ENCODE measurements at regions not wholly inside any gene's neighbourhood (a gene's known extent, or its start where the extent isn't known, plus 50 kb on each side); places are given as distances from the start of the nearest gene placed in this dataset.
A peak's percentile ranks its signal among the peaks of the same experiment; 100 is the strongest.

DNA sequence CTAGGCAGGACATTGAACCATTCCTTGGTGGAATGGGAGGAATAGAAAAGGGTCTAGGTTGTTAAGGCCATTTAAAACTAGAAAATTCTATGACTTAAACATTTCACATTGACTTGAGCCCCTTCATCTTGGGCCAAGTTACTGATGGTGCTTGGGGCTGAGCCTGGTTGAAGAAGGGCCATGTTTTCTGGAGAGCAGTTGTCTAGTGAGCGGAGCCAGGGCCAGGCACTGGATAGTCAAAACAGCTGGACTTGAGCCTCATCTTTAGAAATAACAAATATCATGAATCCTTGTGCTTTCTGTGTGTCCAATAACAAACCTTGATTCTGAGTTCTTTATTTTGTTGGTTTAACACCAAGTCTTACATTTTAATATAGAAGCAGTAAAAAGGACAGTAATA is 134.6 kb upstream of the TCF21 start:
- Mint-ChIP-seq H3K27ac (ENCODE audit: unreplicated experiment) (no peak overlapping the region), H3K36me3 (ENCODE audit: low read depth, unreplicated experiment) (no peaks in the 10 kb centered on the region), H3K27me3 (ENCODE audit: low read depth, unreplicated experiment) (no peaks in the 10 kb centered on the region), H3K4me1 (ENCODE audit: low read depth, unreplicated experiment) (peaks cover 2% of the 10 kb centered on the region), H3K9me3 (ENCODE audit: unreplicated experiment) (no peaks in the 10 kb centered on the region), H3K4me3 (ENCODE audit: unreplicated experiment) (no peak overlapping the region)
- H3K4me3 ChIP-seq (ENCODE audit: insufficient read depth, low read depth, low read length): no peak overlapping the region
- no peak overlapping the region for H3K4me2 ChIP-seq (ENCODE audit: low read length)
- no peak for DNase-seq (ENCODE audit: low read depth)
- TF ChIP-seq, protein P1, sequence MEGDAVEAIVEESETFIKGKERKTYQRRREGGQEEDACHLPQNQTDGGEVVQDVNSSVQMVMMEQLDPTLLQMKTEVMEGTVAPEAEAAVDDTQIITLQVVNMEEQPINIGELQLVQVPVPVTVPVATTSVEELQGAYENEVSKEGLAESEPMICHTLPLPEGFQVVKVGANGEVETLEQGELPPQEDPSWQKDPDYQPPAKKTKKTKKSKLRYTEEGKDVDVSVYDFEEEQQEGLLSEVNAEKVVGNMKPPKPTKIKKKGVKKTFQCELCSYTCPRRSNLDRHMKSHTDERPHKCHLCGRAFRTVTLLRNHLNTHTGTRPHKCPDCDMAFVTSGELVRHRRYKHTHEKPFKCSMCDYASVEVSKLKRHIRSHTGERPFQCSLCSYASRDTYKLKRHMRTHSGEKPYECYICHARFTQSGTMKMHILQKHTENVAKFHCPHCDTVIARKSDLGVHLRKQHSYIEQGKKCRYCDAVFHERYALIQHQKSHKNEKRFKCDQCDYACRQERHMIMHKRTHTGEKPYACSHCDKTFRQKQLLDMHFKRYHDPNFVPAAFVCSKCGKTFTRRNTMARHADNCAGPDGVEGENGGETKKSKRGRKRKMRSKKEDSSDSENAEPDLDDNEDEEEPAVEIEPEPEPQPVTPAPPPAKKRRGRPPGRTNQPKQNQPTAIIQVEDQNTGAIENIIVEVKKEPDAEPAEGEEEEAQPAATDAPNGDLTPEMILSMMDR (IDR thresholded peaks at IDR 0.05; ENCODE audit: insufficient read depth, low read depth, low read length): no peak
- no peak for TF ChIP-seq EZH2 (IDR thresholded peaks at IDR 0.05; ENCODE audit: insufficient read depth, low read length)
- no peaks in the 10 kb centered on the region for H3K27me3 ChIP-seq (ENCODE audit: insufficient read depth, low read length)
- no peaks in the 10 kb centered on the region for H3K4me1 ChIP-seq (ENCODE audit: insufficient read depth, low read length)
- H2AFZ ChIP-seq (ENCODE audit: low read depth, low read length): no peak overlapping the region
- no peaks in the 10 kb centered on the region for H3K79me2 ChIP-seq (ENCODE audit: insufficient read depth, low read length)
- no peak overlapping the region for H3K9ac ChIP-seq (ENCODE audit: low read length)
- H3K36me3 ChIP-seq (ENCODE audit: insufficient read depth, low read length): no peaks in the 10 kb centered on the region
- FAIRE-seq: no peak
- H4K20me1 ChIP-seq (ENCODE audit: insufficient read depth, low read length): no peaks in the 10 kb centered on the region
- H3K9me3 ChIP-seq (ENCODE audit: insufficient read depth, low read depth, low read length): no peaks in the 10 kb centered on the region
- no peak overlapping the region for H3K27ac ChIP-seq (ENCODE audit: low read depth, low read length)

DNA sequence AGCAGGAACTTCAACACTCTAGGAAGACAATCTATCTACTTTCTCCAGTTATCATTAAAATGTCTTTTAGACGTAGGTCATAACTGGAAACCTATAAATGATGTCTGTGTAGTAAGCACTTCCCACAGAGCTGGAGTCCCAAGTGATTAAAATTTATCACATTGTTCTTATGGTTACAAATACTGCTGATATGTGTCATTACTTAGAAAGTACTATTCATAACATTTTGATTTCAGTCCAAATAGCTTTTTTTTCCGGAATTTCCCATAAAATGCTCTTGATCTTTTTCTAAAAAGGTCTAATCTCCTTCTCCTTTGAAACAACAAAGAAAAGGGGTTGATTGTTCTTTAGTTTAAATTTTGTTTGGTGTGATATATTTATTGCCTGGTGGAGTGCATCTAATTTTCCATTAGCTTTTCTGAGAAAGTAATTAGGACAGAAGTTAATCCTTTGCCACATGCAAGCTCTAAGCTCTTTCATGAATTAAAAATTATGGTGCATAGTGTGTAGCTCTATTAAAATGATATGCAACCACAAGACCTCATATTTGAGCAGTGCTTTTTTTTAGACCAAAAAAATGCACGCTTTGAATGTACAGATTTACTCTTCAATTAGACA is 132.7 kb upstream of the TCF21 start:
- no peak overlapping the region for H3K27ac ChIP-seq (ENCODE audit: low read depth, low read length)
- H3K36me3 ChIP-seq (ENCODE audit: insufficient read depth, low read length): no peaks in the 10 kb centered on the region
- Mint-ChIP-seq H3K27me3 (ENCODE audit: low read depth, unreplicated experiment) (no peaks in the 10 kb centered on the region), H3K9me3 (ENCODE audit: unreplicated experiment) (no peaks in the 10 kb centered on the region), H3K4me1 (ENCODE audit: low read depth, unreplicated experiment) (peaks cover 5% of the 10 kb centered on the region), H3K27ac (ENCODE audit: unreplicated experiment) (no peak overlapping the region), H3K36me3 (ENCODE audit: low read depth, unreplicated experiment) (no peaks in the 10 kb centered on the region), H3K4me3 (ENCODE audit: unreplicated experiment) (no peak overlapping the region)
- H3K4me2 ChIP-seq (ENCODE audit: low read length): no peak overlapping the region
- TF ChIP-seq, protein P1 (IDR thresholded peaks at IDR 0.05; ENCODE audit: insufficient read depth, low read depth, low read length): no peak
- no peak for TF ChIP-seq EZH2 (IDR thresholded peaks at IDR 0.05; ENCODE audit: insufficient read depth, low read length)
- H3K4me1 ChIP-seq (ENCODE audit: insufficient read depth, low read length): peaks cover 3% of the 10 kb centered on the region
- no peak overlapping the region for H2AFZ ChIP-seq (ENCODE audit: low read depth, low read length)
- DNase-seq (ENCODE audit: low read depth) (peak; percentile 51), FAIRE-seq (no peak)
- H3K79me2 ChIP-seq (ENCODE audit: insufficient read depth, low read length): no peaks in the 10 kb centered on the region
- no peaks in the 10 kb centered on the region for H3K9me3 ChIP-seq (ENCODE audit: insufficient read depth, low read depth, low read length)
- no peaks in the 10 kb centered on the region for H3K27me3 ChIP-seq (ENCODE audit: insufficient read depth, low read length)
- no peak overlapping the region for H3K4me3 ChIP-seq (ENCODE audit: insufficient read depth, low read depth, low read length)
- no peaks in the 10 kb centered on the region for H4K20me1 ChIP-seq (ENCODE audit: insufficient read depth, low read length)
- H3K9ac ChIP-seq (ENCODE audit: low read length): no peak overlapping the region

GRCh38 chr6:133757335-133757734 is 131.6 kb upstream of the TCF21 start:
- Histone ChIP-seq H3K4me1 (ENCODE audit: insufficient read depth, low read length) (peaks cover 11% of the 10 kb centered on the region), H3K4me3 (ENCODE audit: insufficient read depth, low read depth, low read length) (no peak overlapping the region), H3K4me2 (ENCODE audit: low read length) (no peak overlapping the region), H3K79me2 (ENCODE audit: insufficient read depth, low read length) (no peaks in the 10 kb centered on the region), H2AFZ (ENCODE audit: low read depth, low read length) (no peak overlapping the region), H3K9me3 (ENCODE audit: insufficient read depth, low read depth, low read length) (no peaks in the 10 kb centered on the region), H3K9ac (ENCODE audit: low read length) (no peak overlapping the region), H3K36me3 (ENCODE audit: insufficient read depth, low read length) (no peaks in the 10 kb centered on the region), H3K27me3 (ENCODE audit: insufficient read depth, low read length) (no peaks in the 10 kb centered on the region), H3K27ac (ENCODE audit: low read depth, low read length) (no peak overlapping the region), H4K20me1 (ENCODE audit: insufficient read depth, low read length) (no peaks in the 10 kb centered on the region)
- Mint-ChIP-seq H3K4me3 (ENCODE audit: unreplicated experiment) (no peak overlapping the region), H3K27me3 (ENCODE audit: low read depth, unreplicated experiment) (no peaks in the 10 kb centered on the region), H3K36me3 (ENCODE audit: low read depth, unreplicated experiment) (no peaks in the 10 kb centered on the region), H3K9me3 (ENCODE audit: unreplicated experiment) (no peaks in the 10 kb centered on the region), H3K4me1 (ENCODE audit: low read depth, unreplicated experiment) (peaks cover 6% of the 10 kb centered on the region), H3K27ac (ENCODE audit: unreplicated experiment) (no peak overlapping the region)
- TF ChIP-seq EZH2 (IDR thresholded peaks at IDR 0.05; ENCODE audit: insufficient read depth, low read length): no peak
- TF ChIP-seq, protein P1 (IDR thresholded peaks at IDR 0.05; ENCODE audit: insufficient read depth, low read depth, low read length): no peak
- FAIRE-seq (no peak), DNase-seq (ENCODE audit: low read depth) (no peak)
